C4-2B (cell line): ENCODE measurements at regions not wholly inside any gene's neighbourhood (a gene's known extent, or its start where the extent isn't known, plus 50 kb on each side); places are given as distances from the start of the nearest gene placed in this dataset.
"Not testable (repeated sequence)": the region's sequence is repeated elsewhere in the genome, so short reads cannot be mapped to it uniquely, and the experiment has no call there.

Experiments
- H3K27ac ChIP-seq: fragments of 450-650 bp; 2 replicates; pipeline ENCODE4 v1.5.1; 2017
- CTCF ChIP-seq: fragments of 450-650 bp; conservative IDR thresholded peaks from 2 replicates; pipeline ENCODE4 v1.5.1; 2017; ENCODE audit warnings: mild to moderate bottlenecking
- ZFX ChIP-seq: fragments of 450-650 bp; IDR thresholded peaks from 2 replicates; pipeline ENCODE4 v1.6.1; 2017

- TF ChIP-seq CTCF (no peak), ZFX (no peak)
- no peak overlapping the region for H3K27ac ChIP-seq
These were observed 158.2 kb upstream of the FOXK1 start for GRCh38 chr7:4523873-4524272.

- TF ChIP-seq ZFX: no peak
- no peak for TF ChIP-seq CTCF
- no peak overlapping the region for H3K27ac ChIP-seq
These were observed 156.2 kb upstream of the FOXK1 start for GRCh38 chr7:4525884-4526283.

GRCh38 chr7:4527988-4528636 is 154.0 kb upstream of the FOXK1 start:
- TF ChIP-seq ZFX: no peak
- no peak for TF ChIP-seq CTCF
- no peak overlapping the region for H3K27ac ChIP-seq

GRCh38 chr7:4531236-4531635 is 150.9 kb upstream of the FOXK1 start:
- TF ChIP-seq CTCF (no peak), ZFX (no peak)
- H3K27ac ChIP-seq: no peak overlapping the region

- not testable (repeated sequence) for H3K27ac ChIP-seq
These were observed 148.8 kb upstream of the FOXK1 start for GRCh38 chr7:4533339-4533738.

GRCh38 chr7:4549681-4550080 is 132.4 kb upstream of the FOXK1 start:
- no peak for TF ChIP-seq CTCF
- no peak for TF ChIP-seq ZFX
- H3K27ac ChIP-seq: no peak overlapping the region

- TF ChIP-seq ZFX (no peak), CTCF (no peak)
- no peak overlapping the region for H3K27ac ChIP-seq
These were observed 132.0 kb upstream of the FOXK1 start for GRCh38 chr7:4550117-4550516.

GRCh38 chr7:4552985-4553384 is 129.1 kb upstream of the FOXK1 start:
- TF ChIP-seq CTCF (no peak), ZFX (no peak)
- no peak overlapping the region for H3K27ac ChIP-seq
